AG09309 (cell line): ENCODE measurements at regions not wholly inside any gene's neighbourhood (a gene's known extent, or its start where the extent isn't known, plus 50 kb on each side); places are given as distances from the start of the nearest gene placed in this dataset.

ENCODE experiments used
- DNase-seq: peaks from one replicate; pipeline ENCODE4 v3.0.0-alpha.2; 2010; ENCODE audit warnings: low read depth
- H3K4me3 ChIP-seq: 2 replicates; pipeline ENCODE4 v1.5.1; 2011; ENCODE audit warnings: mild to moderate bottlenecking, low read depth, low read length, moderate library complexity; ENCODE audit not compliant: control insufficient read depth
- TF ChIP-seq, protein P1 (sequence below): IDR thresholded peaks from 2 replicates; pipeline ENCODE4 v1.5.1; 2011; ENCODE audit warnings: mild to moderate bottlenecking, low read depth, low read length, inconsistent platforms; ENCODE audit not compliant: insufficient read depth, control insufficient read depth; ENCODE audit errors: missing control alignments

DNA sequence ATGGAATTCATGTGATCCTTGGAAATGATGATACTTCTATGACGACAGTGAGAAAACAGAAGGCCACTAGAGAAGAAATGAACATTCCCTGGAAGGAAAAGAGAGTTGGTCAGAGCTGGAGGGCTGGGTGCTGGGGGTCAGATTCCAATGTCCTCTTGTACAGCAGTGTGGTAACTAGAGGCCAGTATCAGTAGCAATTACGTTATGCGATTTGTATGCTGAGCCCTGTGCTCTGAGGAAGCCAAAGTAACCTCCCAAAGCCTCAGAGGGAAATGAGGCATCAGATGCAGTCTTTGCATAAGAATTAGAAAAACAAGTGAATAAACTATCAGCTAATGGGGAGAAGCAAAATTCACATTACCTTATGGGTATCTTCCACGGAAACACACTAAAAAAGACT lies 65.5 kb upstream of the SLC4A11 start:
- TF ChIP-seq, protein P1, sequence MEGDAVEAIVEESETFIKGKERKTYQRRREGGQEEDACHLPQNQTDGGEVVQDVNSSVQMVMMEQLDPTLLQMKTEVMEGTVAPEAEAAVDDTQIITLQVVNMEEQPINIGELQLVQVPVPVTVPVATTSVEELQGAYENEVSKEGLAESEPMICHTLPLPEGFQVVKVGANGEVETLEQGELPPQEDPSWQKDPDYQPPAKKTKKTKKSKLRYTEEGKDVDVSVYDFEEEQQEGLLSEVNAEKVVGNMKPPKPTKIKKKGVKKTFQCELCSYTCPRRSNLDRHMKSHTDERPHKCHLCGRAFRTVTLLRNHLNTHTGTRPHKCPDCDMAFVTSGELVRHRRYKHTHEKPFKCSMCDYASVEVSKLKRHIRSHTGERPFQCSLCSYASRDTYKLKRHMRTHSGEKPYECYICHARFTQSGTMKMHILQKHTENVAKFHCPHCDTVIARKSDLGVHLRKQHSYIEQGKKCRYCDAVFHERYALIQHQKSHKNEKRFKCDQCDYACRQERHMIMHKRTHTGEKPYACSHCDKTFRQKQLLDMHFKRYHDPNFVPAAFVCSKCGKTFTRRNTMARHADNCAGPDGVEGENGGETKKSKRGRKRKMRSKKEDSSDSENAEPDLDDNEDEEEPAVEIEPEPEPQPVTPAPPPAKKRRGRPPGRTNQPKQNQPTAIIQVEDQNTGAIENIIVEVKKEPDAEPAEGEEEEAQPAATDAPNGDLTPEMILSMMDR, result no peak
- no peak overlapping the region for H3K4me3 ChIP-seq
- no peak for DNase-seq

DNA sequence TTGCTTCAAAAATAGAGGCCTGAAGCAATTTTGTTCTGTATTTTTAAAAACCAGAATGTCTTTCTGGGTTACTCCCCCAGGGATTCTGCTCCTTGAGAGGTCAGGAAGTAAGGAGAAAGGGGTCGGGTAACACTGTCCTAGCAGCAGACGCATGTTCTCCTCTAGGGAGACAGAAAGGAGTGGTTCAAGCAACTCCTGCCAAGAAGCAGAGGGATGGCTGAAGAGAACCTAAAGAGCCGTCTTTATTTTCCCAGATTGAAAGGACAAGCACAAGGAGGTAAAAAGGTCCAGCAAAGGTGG lies 58.0 kb upstream of the SLC4A11 start:
- DNase-seq, result no peak
- TF ChIP-seq, protein P1, result no peak
- no peak overlapping the region for H3K4me3 ChIP-seq

DNA sequence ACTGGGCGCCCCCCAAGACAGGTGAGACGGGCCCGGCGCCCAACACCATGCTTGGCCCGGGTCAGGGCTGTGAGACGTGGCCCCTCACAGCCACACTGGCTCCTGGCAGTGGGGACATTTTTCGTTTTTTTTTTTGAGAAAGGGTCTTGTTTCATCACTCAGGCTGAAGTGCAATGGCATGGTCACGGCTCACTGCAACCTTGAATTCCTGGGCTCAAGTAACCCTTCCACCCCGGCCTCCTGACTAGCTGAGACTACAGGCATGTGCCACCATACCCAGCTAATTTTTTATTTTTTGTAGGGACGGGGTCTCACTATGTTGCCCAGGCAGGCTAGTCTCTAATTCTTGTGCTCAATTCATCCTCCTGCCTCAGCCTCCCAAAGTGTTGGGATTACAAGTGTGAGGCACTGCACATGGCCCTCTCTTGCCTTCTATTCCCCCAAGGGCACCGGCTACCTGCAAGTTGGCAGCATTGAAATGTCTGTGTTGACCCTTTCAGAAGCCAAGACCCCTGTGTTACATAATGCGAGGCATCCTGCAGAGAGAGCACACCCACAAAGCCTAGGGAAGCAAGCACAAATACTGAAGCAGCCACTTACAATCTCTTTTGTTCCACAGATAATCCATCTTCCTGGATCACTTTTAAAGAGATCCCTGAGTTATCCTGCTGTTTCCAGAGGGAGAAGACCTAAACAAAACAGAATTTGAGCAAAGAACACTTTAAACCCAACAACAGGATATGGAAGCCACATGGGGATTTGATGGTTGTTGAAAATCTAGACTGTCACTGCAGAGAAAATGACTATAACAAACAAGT lies 57.5 kb upstream of the SLC4A11 start:
- TF ChIP-seq, protein P1, result no peak
- DNase-seq, result no peak
- no peak overlapping the region for H3K4me3 ChIP-seq
